HG03442 (cell line): ENCODE measurements at regions not wholly inside any gene's neighbourhood (a gene's known extent, or its start where the extent isn't known, plus 50 kb on each side); places are given as distances from the start of the nearest gene placed in this dataset.
"Not testable (repeated sequence)": the region's sequence is repeated elsewhere in the genome, so short reads cannot be mapped to it uniquely, and the experiment has no call there.

Experiments
- ATAC-seq: cut with Tn5 transposase; IDR thresholded peaks from one replicate; pipeline ENCODE4 v1.9.1; 2021; ENCODE audit warnings: mild to moderate bottlenecking, moderate library complexity; ENCODE audit not compliant: unreplicated experiment

DNA sequence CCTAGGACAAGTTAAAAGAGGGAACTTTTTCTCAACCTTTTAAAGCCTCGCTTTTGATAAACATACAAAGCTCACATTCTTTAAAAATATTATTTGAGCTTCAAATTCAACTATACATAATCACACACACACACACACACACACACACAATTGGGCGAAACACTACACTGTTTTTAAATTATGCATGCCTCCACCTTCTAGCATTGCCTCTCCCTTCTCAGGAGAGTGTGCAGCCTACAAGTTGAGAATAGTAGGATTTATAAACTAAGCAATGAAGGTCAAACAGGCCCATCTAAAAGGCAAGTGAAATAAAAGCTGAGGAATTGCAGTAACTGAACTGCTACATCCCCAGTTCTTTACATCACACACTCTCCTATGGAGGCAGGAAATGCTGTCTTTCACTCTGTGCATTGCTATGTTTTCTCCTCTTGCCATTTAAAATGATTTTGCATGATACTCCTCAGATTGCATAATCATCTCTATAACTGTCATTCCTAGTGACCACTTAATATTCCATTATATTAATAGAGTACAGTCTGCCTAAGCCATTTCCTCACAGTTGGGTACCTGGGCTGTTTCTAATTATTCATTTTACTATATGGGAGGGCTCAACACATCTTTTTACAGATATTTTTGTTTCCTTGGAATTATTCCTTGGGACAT, 92.5 kb upstream of the KCNE2 start:
- no peak for ATAC-seq

DNA sequence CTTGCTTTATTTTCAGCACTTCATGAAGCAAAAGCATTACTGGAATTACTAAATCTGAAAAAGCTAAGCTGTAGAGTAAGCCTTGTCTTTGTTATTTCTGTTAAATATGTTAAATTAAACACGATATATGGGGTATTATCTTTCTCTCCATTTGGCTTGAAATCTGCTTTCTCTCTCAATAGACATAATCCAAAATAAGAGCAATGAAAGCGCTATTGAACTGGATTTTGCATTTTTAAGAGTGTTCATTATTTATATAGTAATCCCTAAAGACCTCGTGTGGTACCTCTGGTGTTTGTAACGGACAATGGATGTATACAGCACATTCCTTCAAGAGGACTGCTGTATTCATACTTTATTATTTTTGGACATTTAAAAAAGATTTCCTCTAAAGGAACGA, 91.5 kb upstream of the KCNE2 start:
- no peak for ATAC-seq

DNA sequence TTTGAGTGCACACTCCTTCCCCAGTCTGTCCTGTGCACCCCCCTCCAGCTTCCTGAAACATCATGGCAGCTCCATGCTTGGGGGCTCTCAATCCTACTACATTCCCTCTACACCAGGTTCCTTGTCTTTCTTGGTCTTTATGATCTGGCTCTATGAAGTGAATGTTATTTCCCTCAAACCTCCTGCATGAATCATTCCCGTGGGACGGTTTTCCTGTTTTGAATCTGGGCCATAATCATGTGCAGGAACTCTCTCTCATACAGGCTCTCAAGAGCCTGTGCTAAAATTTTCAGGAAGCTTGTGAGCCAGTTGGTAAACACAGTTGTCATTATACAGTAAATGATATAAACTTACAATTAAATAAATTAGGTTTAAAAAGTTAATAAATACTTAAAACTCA, 89.8 kb upstream of the KCNE2 start:
- no peak for ATAC-seq

DNA sequence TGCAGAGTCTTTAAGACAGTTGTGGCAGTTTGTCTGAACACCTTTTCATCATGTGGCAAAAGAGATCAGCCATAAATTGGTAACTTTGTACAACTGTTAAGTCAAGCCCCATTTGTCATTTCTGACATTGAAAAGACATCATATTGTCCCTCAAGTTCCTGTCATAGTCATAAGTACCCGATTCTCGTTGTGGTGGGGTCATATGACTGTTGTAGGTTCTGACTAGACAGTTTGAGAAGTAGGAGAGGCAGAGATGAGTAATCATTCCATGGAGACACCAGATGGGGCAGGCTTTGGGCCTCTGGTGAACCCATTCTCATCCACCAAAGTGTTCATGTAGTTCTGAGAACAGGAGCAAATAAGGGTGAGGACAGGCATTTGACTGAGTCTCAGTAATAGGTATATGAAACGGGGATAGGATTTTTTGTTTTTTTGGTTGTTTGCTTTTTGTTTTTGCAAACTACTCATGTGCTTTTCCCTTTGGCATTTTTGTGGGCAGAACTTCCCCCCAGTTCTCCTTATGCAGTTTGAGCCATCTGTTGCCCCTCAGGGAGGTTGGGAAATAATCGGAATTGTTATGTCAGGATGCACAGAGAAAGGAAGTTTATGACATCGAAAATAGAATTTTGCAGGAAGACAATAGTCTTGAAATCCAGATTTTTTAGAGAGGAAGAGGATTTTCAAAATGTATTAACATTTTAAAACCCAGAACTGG, 86.9 kb upstream of the KCNE2 start:
- peak; percentile 72 for ATAC-seq

DNA sequence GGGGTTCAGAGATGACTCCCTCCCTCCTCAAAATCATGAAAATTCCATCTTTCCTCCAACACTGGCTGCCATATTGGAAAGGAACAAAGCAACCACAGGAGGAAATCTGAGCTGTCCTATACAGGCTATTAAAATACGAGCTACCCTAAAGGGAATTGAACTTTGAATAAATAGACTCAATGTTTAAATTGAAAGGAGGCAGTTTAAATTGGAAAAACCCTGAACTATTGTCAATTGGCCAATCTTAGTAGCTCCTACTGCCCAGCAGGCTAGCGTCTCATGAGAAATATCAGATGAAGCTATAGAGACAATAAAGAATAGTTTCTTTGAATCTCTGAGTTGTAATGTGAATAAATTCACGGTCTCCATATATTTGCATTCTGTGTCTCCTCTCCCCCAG, 85.4 kb upstream of the KCNE2 start:
- no peak for ATAC-seq

DNA sequence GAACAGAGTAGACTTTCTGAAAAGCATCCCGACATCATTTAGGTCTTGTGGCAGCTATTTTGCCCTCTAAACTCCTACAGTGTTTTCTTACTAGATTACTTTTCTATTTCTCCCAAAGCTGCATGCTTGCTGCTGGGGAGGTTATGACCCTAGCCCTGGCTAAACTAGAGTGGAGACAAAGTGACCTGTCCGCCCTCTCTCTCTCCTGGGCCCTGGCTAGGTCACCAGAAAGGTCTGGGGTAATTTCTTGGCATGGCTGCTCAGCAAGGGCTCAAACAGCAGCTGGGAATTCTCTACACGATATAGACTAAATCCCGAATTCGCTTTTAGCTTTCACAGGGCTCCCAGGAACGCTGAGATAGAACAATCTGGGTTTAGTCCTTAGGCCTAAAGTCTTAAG, 84.5 kb upstream of the KCNE2 start:
- no peak for ATAC-seq

DNA sequence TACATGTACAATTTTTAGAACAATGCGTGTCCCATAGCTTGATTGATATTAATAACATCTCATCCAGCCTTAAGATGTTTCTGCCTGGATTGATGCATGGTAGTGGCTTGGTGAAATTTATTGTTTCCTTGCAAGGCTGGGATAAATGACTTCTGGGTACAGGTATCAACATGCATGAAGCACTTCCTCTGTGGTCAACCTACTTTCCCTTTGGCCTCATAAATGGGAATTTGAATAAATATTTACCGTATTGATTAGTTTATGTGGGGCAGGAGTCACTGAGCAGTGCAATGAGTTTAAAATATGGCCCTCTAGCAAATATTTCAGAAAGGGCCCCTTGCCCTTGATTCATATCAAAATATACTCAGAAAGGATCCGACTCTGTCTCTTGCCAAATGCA, 83.9 kb upstream of the KCNE2 start:
- no peak for ATAC-seq

DNA sequence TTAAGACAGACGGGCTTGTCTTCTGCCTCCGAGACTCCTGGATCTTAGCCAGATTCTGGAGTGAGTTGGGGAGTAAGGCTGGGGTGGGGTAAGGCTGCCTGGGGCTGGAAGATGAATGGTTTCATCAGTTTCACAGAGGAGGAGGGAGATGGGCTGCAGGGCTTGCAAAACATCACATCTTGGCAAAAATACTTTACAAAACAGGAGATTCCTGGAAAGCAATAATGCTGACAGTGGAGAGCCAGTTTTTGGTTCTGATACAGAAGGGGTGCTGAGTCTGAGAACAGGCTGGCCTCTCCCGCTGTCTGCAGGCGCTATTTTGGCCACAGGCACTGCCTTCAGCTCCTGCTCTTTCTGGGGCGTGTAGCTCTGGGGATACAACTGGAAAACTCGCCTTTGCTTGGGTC, 83.4 kb upstream of the KCNE2 start:
- no peak for ATAC-seq

DNA sequence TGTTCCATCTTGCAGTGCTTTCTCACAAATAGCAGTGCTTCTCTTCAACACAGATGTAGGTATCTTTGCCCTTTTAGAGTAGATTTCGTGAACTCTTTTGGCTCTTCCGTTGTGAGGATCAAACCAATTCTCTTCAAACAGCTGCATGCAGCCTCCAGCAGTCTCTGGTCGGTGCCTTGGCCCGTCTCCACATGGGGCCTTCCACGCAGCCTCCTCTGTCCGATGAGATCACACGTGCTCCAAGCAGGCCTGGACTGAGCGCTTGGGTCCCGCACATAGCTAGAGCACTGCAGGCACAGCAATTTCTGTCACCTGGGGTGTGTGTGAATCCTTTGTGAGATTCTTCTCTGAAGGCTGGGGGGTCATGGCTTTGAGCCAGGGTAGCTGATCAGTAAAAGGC, 82.8 kb upstream of the KCNE2 start:
- no peak for ATAC-seq

DNA sequence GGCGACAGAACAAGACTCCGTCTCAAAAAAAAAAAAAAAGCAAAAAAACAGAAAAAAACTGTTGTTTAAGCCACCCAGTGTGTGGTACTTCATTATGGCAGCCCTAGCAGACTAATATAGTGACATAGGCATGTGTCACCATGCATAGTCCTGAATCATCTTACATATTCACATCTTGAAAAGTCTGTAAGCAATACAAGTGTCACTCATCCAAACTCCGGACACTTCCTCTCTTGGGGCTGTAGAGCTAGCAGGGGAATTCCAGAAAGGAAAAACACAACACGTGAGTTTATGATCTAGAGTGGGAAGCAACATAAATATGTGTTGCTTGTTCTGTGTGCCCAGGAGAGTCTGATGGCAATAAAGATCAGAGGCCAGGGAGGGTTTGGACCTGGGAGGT, 81.6 kb upstream of the KCNE2 start:
- no peak for ATAC-seq

DNA sequence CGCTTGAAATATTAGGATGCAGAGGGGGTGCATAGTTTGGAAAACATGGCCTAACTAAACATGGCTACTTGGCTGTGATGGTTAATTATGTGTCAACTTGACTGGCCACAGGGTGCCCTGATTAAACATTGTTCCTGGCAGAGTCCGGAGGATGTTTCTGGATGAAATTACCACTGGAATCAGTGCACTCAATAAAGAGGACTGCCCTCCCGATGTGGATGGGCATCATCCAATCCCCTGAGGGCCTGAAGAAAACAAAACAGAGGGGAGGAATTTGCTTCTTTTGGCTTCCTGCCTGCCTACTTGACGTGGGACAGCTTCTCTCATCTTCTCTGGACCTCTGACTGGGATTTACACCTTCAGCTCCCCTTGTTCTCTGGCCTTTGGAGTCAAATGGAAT, 79.1 kb upstream of the KCNE2 start:
- no peak for ATAC-seq

DNA sequence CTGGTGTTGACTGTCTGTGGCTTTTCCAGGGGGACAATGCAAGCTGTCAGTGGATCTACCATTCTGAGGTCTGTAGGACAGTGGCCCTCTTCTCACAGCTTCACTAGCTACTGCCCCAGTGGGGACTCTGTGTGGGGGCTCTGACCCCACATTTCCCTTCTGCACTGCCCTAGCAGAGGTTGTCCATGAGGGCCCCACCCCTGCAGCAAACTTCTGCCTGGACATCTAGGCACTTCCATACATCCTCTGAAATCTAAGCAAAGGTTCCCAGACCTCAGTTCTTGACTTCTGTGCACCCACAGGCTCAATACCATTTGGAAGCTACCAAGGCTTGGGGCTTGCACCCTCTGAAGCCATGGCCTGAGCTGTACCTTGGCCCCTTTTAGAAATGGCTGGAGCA, 75.8 kb upstream of the KCNE2 start:
- not testable (repeated sequence) for ATAC-seq

DNA sequence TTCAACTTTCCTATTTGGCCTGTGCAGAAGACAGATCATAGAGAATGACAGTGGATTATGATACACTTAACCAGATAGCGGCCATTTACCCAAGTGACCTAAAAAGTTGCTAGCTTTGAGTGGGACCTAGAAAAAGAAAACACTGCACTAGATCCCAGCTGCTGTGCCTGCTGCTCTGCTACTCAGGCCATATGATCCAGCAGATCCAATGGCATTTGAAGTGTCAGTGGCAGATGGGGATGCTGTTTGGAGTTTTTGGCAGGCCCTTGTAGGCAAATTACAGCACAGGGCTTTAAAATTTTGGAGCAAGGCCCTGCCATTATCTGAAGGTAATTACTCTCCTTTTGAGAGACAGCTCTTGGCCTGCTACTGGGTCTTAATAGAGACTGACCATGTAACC, 74.0 kb upstream of the KCNE2 start:
- no peak for ATAC-seq

DNA sequence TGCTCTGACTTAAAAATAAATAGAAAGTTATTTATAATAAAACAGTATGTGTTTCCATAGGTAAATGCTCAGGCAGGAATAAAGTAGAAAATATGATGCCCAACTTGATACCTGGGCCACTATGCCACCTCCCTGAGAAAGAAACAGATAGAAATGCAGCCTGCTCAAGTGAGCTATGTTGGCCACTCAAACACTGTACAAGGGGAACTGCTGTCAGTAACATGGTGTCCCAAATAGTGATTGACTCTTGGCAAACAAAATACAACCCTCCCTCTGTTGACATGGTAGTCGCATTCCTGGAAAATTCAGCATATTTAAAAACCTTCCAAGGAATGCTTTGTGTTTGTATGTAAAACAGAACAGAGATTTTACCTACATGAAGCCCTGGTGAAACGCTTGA, 66.9 kb upstream of the KCNE2 start:
- ATAC-seq: no peak

DNA sequence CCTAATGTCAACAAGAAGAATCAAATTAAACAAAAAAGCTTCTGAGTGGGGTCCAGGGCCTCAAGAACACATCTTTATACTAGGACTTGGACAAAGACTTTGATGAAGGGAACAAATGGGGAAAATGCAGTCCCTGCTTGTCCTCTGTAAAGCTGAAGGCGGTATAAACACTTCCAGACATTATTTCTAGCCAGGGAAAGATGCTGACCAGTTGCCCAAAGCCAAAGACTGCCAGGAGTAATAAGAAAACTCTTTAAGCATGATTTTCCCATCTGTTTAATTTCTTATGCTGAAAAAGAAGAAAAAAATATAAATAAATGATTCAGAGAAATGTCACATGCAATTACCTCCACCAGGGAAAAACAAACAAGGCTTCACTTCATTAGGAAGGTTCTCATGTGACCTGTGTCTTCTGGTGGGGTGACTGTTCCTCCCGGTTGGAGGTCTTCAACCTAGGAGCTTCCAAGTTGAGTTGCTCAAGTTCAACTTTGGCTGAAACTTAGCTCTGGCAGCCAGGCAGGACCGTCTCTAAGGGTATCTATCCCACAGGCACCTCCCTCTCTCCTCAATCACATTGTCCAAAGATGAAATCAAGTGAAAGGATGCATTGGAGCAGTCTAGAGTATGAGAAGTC, 65.2 kb upstream of the KCNE2 start:
- ATAC-seq: no peak

DNA sequence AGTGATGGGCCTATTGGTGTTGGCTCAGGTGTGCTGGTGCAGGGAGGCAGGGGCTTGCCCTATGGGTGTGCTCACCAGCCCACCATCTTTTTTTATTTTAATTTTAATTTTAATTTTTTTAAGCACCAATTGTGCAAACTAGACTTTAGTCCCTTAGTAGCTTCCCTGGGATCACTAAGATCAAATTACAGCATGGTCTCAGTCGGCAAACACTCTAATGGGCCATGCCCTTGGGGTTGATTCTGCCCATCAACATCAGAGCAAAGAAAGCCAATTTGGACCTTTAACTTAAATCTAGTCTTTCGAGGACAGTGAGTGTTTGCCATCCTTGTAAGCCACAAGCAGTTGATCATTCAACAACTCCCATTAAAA, 64.7 kb upstream of the KCNE2 start:
- ATAC-seq: no peak

DNA sequence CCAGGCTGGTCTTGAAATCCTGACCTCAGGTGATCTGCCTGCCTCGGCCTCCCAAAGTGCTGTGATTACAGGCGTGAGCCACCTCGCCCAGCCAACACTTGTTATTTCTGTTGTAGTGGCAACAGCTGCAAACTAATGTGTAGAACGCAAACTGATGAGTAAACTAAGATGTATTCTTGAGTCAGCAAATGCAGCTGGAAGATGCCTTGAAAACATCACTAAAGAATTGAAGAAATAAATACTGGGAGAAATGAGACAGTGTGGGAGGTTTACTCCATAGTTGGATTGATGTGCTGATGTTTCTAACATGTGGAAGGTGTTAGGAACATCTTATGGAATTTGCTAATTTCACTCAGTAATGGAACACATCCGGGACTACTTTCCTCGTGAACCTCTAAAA, 61.3 kb upstream of the KCNE2 start:
- no peak for ATAC-seq

DNA sequence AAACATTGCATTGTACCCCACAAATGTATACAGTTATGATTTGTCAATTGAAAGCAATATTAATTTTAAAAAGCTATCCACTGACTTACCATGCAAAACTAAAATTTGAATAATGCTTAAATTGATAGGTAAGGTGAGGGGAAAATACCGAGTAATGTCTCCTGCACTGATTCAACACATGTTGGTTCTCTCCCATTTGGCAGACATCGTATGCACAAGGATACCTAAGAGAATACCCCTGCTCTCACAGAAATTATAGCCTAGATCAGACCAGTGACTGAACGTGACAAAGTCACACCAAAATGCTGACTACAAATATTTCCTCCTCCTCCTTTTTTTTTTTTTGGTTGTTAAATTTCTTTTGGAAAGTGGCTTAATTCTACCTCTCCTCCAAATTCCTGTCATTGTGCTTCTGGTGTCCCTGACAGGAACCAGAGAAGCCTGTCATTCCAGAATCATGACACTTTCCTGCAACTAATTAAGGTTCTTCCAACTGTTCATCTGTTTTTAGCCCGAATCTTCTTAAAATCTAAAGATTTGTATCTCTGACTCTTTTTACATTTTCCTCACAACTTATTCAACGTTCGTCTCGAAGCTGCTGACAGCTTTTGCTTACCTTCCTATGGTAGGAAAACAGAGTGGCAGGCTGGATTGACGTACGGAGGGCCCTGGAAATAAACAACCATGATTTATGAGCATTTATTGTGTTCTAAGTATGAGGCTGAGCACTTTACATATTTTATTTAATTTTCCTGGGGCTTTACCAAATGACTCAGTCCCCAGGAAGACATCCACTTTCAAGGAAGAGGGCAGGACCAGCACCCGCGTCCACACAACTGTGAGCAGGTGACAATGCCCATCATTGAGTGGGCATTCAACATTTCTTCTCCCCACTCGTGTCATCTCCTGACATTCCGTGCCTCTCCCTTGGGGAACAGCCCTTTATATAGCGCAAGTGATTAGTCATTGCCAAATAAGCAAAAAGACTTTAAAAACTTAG, 57.9 kb upstream of the KCNE2 start:
- no peak for ATAC-seq

DNA sequence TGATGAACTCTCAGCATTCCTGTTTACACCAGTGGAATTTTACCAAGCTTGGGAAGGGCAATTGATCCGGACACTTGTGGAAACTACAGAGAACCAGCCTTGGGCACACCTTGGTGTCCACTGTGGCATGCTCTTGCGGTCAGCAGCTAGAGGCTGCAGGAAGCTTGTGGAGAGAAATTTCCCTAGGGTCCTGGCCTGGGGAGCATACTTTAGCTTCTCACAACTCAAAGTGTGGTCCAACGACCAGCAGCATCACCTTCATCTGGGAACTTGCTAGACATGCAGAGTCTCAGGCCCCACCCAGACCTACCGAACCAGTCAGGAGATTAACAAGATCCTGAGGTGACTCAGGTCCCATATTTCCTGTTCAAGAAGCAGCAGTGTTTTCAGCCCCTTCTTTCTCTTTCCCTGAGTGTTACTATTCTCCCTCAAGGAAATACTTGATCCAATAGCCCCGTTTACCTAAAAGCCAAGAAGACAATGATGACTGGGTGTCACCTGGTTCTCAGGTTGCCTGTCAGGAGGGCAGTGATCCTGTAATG, 55.7 kb upstream of the KCNE2 start:
- ATAC-seq: no peak

DNA sequence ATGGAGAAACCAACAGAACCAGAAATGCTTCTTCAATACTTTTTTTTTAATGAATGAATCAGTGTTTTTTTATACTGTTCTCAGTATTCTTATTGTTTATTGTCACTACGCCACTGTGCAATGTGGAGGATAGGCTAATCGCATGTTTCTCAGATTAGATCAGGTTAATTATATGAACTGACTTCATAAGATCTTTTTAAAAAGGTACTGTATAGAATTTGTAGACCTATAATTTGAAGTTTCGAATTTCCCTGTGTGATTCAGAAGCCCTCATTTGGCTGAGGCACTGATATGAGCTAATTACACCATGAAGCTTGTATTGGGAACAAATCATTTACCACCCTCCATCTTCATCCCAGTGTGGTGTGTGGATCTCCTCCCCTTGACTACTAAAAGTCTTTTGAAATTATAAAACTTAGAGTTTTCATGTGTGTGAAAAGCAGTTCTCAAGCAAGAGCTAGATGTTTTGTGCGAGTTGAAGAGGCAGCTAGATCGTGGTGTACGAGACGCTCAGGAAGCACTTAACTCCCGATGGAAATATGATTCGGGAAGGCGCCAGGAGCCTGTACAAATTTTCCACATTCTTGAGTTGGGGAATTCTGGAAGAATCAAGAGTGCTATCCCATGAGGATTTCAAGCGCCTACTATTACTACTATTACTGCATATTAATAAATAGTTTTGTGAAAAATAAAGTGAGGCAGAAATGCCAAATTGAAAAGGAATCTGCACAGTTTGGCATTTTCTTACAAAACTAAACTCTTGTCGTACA, 52.1 kb upstream of the KCNE2 start:
- no peak for ATAC-seq
